ENCODE measurements at regions not wholly inside any gene's neighbourhood (a gene's known extent, or its start where the extent isn't known, plus 50 kb on each side); places are given as distances from the start of the nearest gene placed in this dataset.

DNA sequence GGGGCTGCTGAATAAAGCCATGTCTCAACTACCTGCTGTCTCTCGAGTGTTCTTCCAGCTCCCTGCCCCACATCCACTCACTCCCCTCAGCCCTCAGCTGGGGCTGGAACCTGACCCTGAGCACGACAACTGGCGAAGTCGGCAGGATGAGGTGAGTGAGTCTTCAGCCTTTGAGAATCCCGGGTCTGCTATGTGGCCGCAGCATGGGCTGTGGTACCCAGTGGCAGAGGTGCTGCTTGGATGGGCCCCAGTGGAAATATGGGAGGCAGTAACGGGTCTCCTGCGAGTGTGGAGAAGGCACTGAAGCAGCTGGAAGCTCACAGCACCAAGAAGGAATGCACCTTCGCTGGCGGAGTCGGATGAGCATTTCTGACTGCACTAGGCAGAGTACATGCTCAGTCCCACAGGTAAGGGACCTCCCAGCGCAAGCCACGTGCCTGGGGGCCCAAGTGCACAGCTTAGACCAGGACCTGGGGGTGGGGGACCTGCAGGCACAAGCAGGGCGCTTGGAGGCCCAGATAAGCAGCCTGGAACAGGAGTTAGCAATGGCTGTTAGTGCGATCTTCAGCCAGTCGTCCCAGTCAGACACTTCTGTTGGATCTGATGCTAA lies 95.5 kb upstream of the TMPO start:
- no peak overlapping the region for H2AFZ ChIP-seq (ENCODE audit: low read depth, low read length)
- H3K9me3 ChIP-seq (ENCODE audit: low read length) = no peaks in the 10 kb centered on the region
- H3K4me1 ChIP-seq (ENCODE audit: insufficient read depth, low read length) = peaks cover 2% of the 10 kb centered on the region
- H3K27me3 ChIP-seq (ENCODE audit: insufficient read depth, low read length) = no peaks in the 10 kb centered on the region
- no peaks in the 10 kb centered on the region for H3K36me3 ChIP-seq (ENCODE audit: insufficient read depth, low read length)
- no peak overlapping the region for H3K4me3 ChIP-seq (ENCODE audit: low read length)

DNA sequence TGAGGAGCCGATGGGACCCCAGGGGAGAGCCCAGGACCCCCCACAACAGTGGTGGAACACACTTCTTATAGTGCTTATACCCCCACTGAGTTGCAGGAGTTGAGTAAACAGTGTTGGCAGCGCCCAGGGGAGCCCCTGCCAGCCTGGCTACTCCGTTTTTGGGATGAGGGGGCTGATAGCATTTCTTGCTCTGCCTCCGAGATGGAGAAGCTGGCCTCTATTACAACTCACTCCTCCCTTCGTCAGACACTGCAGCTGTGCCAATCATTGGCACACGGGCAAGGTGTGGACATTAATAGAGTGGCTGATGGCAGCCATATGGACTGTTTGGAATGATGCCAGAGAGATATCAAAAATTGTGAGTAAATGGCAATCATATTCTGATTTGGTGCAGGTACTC lies 94.9 kb upstream of the TMPO start:
- Histone ChIP-seq H3K9me3 (ENCODE audit: low read length) (no peaks in the 10 kb centered on the region), H3K4me1 (ENCODE audit: insufficient read depth, low read length) (peaks cover 2% of the 10 kb centered on the region), H3K4me3 (ENCODE audit: low read length) (no peak overlapping the region), H3K36me3 (ENCODE audit: insufficient read depth, low read length) (no peaks in the 10 kb centered on the region), H2AFZ (ENCODE audit: low read depth, low read length) (no peak overlapping the region), H3K27me3 (ENCODE audit: insufficient read depth, low read length) (no peaks in the 10 kb centered on the region)

DNA sequence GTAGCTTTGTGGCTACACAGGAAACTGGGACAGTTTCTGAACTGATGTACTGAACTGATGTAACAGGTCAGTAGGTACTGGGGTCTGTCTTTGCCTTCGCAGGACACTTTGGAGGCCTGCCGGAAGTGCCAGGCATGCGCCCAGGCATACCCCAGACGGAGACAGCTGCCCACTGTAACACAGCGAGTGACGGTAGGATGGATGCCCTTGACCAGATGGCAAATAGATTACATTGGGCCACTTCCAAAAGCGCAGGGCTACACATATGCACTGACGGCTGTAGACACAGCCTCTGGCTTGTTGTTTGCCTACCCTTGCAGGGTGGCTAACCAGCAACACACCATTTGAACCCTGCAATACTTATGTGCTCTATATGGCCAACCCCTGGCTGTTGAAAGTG lies 94.1 kb upstream of the TMPO start:
- H3K27me3 ChIP-seq (ENCODE audit: insufficient read depth, low read length) = no peaks in the 10 kb centered on the region
- no peaks in the 10 kb centered on the region for H3K36me3 ChIP-seq (ENCODE audit: insufficient read depth, low read length)
- no peak overlapping the region for H2AFZ ChIP-seq (ENCODE audit: low read depth, low read length)
- no peak overlapping the region for H3K4me3 ChIP-seq (ENCODE audit: low read length)
- H3K4me1 ChIP-seq (ENCODE audit: insufficient read depth, low read length) = peaks cover 2% of the 10 kb centered on the region
- no peaks in the 10 kb centered on the region for H3K9me3 ChIP-seq (ENCODE audit: low read length)

DNA sequence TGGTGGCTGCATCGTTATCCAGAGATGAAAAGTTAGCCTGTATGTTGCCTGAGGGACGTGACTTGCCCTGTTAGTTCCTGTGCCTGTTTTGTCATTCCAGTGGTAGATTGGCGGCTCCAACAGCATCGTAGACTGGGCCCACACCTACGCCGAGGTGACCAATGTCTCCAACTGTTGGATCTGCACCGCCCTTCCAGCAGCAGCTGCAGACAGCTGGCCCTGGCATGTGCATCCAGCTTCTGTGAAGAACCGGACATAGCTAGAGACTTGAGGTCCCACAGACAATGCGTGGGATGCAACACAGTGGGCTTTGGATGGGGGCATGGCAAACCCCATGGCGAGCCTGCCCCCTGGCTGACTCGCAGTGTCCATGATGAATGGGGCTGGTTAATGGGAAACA lies 93.0 kb upstream of the TMPO start:
- Histone ChIP-seq H3K36me3 (ENCODE audit: insufficient read depth, low read length) (no peaks in the 10 kb centered on the region), H3K27me3 (ENCODE audit: insufficient read depth, low read length) (no peaks in the 10 kb centered on the region), H2AFZ (ENCODE audit: low read depth, low read length) (no peak overlapping the region), H3K9me3 (ENCODE audit: low read length) (no peaks in the 10 kb centered on the region), H3K4me1 (ENCODE audit: insufficient read depth, low read length) (peaks cover 2% of the 10 kb centered on the region), H3K4me3 (ENCODE audit: low read length) (no peak overlapping the region)

DNA sequence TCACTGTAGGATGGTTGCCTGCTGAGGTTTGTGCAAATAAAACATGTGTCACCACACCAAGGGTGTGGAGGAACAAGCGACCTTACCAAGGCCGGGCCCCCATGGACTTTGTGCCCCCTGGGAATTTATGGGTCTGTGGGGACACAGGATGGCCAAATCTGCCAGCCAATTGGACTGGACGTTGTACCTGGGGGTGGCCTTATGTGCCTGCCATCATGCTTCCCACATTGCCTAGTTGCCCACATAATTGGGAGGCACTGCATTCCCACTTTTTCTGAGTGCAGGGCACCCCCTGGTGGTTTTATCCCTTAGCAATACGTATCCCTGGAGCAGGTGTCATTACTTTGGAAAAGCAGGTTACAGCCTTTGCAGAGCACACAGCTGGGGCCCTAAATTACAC lies 92.6 kb upstream of the TMPO start:
- Histone ChIP-seq H3K9me3 (ENCODE audit: low read length) (no peaks in the 10 kb centered on the region), H3K36me3 (ENCODE audit: insufficient read depth, low read length) (no peaks in the 10 kb centered on the region), H2AFZ (ENCODE audit: low read depth, low read length) (no peak overlapping the region), H3K27me3 (ENCODE audit: insufficient read depth, low read length) (no peaks in the 10 kb centered on the region), H3K4me1 (ENCODE audit: insufficient read depth, low read length) (peaks cover 2% of the 10 kb centered on the region), H3K4me3 (ENCODE audit: low read length) (no peak overlapping the region)

DNA sequence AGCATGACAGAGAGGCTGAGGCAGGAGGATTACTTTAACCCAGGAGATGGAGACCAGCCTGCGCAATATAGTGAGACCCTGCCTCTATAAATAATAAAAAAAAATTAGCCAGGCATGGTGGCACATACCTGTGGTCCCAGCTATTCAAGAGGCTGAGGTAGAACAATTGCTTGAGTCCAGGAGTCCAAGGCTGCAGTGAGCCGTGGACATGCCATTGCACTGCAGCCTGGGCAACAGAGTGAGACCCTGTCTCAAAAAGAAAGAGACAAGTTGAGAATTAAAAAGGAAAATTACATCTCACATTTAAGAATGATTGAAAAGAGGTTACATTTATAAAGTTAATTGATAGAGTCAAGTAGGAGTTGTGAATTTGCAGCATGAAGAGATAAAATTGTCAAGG lies 91.4 kb upstream of the TMPO start:
- no peaks in the 10 kb centered on the region for H3K9me3 ChIP-seq (ENCODE audit: low read length)
- H3K4me3 ChIP-seq (ENCODE audit: low read length) = no peak overlapping the region
- no peak overlapping the region for H2AFZ ChIP-seq (ENCODE audit: low read depth, low read length)
- peaks cover 2% of the 10 kb centered on the region for H3K4me1 ChIP-seq (ENCODE audit: insufficient read depth, low read length)
- H3K36me3 ChIP-seq (ENCODE audit: insufficient read depth, low read length) = no peaks in the 10 kb centered on the region
- H3K27me3 ChIP-seq (ENCODE audit: insufficient read depth, low read length) = no peaks in the 10 kb centered on the region

DNA sequence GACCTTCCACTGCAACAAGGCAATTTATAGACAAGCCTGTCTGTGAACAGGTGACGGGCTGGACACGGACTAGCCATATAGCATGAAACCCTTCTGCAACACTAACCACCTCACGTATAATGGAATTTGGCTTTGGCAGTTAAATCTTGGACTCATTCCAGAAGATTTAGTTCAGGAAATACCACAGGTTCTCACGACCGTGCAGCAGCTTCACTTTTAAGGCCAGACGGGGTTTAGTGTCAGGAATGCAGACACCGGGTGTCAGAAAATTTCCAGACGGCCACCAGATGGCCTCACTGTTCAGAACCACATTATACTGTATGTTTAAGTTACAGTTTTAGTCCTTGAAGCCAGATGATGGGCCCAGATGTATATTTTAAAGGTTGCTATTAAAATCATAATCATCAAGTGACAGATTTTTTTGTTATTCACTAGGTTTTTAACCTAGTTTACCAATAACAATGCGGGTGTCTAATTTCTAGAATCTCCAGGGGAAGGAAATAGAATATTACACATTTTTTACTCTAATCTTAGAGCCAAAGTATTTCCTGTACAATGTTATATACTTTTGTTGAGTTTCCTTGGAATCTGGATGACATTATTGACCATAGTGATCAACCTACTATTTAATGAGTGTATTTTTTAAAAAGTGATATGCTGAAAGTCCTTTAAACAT lies 90.5 kb upstream of the TMPO start:
- no peak overlapping the region for H3K4me3 ChIP-seq (ENCODE audit: low read length)
- H2AFZ ChIP-seq (ENCODE audit: low read depth, low read length) = peak overlapping the region; percentile 34
- no peaks in the 10 kb centered on the region for H3K27me3 ChIP-seq (ENCODE audit: insufficient read depth, low read length)
- peaks cover 2% of the 10 kb centered on the region for H3K4me1 ChIP-seq (ENCODE audit: insufficient read depth, low read length)
- no peaks in the 10 kb centered on the region for H3K9me3 ChIP-seq (ENCODE audit: low read length)
- no peaks in the 10 kb centered on the region for H3K36me3 ChIP-seq (ENCODE audit: insufficient read depth, low read length)

DNA sequence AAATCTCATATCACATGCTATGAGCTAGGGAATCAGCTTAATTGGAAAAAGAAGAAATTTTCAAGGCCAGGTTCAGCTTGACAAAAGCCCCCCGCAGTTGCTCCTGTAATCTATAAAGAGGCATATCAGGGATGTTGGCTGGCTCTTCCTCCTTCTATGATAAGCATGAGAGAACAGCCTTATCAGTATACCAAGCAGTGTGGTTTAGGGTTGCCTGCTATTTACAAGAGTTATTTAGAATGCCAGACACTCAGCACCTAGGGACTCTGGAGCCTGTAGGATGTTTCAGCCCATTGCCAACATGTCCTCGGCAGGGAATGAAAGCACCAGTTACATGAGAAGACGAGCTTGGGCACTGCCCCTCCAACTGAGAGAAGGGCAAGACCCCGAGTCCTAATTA lies 89.5 kb upstream of the TMPO start:
- Histone ChIP-seq H3K27me3 (ENCODE audit: insufficient read depth, low read length) (no peaks in the 10 kb centered on the region), H3K9me3 (ENCODE audit: low read length) (no peaks in the 10 kb centered on the region), H3K36me3 (ENCODE audit: insufficient read depth, low read length) (no peaks in the 10 kb centered on the region), H2AFZ (ENCODE audit: low read depth, low read length) (no peak overlapping the region), H3K4me3 (ENCODE audit: low read length) (no peak overlapping the region), H3K4me1 (ENCODE audit: insufficient read depth, low read length) (peaks cover 2% of the 10 kb centered on the region)

DNA sequence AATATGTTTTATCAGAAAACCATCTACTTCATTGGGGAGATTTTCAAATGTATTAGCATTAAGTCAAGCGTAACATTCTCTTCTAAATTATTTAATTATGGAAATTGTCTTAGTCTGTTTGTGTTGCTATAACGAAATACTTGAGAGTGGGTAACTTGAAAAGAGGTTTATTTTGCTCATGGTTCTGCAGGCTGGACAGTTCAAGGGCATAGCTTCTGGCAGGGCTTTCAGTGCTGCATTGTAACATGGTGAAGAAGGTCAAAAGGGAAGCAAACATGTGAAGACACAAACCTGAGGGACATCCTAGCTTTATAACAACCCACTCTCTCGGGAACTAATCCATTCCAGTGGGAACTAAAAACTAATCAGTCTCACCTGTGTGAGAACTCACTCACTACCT lies 84.3 kb upstream of the TMPO start:
- Histone ChIP-seq H3K9me3 (ENCODE audit: low read length) (no peaks in the 10 kb centered on the region), H2AFZ (ENCODE audit: low read depth, low read length) (no peak overlapping the region), H3K4me1 (ENCODE audit: insufficient read depth, low read length) (no peaks in the 10 kb centered on the region), H3K27me3 (ENCODE audit: insufficient read depth, low read length) (no peaks in the 10 kb centered on the region), H3K4me3 (ENCODE audit: low read length) (no peak overlapping the region), H3K36me3 (ENCODE audit: insufficient read depth, low read length) (no peaks in the 10 kb centered on the region)

DNA sequence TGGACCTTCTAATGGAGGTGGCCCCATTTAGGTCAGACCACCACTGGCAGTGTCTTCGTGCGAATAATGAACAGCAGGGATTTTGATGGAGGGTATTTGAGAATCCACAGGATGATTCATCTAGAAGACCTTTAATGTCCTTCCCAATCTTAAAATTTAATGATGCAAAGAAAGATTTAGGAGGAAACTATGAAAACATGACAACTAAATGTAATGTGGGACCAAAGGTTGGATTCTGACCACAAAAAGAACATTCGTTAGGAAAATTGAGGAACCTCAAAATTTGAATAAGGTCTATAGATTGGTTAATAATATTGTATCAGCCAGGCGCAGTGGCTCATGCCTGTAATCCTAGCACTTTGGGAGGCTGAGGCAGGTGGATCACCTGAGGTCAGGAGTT lies 78.2 kb upstream of the TMPO start:
- no peaks in the 10 kb centered on the region for H3K36me3 ChIP-seq (ENCODE audit: insufficient read depth, low read length)
- H3K4me1 ChIP-seq (ENCODE audit: insufficient read depth, low read length) = no peaks in the 10 kb centered on the region
- H3K9me3 ChIP-seq (ENCODE audit: low read length) = no peaks in the 10 kb centered on the region
- H2AFZ ChIP-seq (ENCODE audit: low read depth, low read length) = no peak overlapping the region
- H3K27me3 ChIP-seq (ENCODE audit: insufficient read depth, low read length) = no peaks in the 10 kb centered on the region
- no peak overlapping the region for H3K4me3 ChIP-seq (ENCODE audit: low read length)

DNA sequence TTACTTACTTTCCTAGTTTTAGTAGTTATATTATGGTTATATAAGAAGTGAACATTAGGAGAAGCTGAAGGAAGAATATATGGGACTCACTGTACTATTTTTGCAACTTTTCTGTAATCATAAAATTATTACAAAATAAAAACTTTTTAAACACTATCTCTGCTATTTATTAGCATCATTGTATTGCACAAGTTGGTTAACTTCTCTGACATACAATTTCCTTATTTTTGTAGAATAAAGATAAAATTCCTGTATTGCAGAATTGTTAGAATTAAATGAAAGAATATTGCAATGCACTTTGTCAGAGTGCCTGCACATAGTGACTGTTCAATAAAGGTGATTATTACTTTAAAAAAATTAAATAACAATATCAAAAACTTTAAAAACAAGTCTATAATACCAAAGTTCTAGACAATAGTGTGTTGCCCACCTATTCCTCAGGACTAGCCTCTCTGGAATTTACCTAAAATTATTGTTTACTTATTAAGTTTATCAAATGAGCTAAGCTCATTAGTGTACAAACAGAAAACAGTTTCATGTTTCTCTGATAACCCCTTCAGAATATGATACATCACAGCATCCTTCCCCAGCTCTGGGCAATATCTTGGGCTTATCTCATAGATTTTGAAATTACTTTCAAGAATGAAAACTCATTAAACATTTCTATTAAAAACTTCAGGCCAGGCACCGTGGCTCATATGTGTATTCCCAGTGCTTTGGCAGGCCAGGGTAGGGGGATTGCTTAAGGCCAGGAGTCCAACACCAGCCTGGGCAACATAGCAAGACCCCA lies 77.4 kb upstream of the TMPO start:
- no peaks in the 10 kb centered on the region for H3K4me1 ChIP-seq (ENCODE audit: insufficient read depth, low read length)
- H3K27me3 ChIP-seq (ENCODE audit: insufficient read depth, low read length) = no peaks in the 10 kb centered on the region
- H2AFZ ChIP-seq (ENCODE audit: low read depth, low read length) = no peak overlapping the region
- H3K4me3 ChIP-seq (ENCODE audit: low read length) = no peak overlapping the region
- H3K9me3 ChIP-seq (ENCODE audit: low read length) = no peaks in the 10 kb centered on the region
- no peaks in the 10 kb centered on the region for H3K36me3 ChIP-seq (ENCODE audit: insufficient read depth, low read length)

DNA sequence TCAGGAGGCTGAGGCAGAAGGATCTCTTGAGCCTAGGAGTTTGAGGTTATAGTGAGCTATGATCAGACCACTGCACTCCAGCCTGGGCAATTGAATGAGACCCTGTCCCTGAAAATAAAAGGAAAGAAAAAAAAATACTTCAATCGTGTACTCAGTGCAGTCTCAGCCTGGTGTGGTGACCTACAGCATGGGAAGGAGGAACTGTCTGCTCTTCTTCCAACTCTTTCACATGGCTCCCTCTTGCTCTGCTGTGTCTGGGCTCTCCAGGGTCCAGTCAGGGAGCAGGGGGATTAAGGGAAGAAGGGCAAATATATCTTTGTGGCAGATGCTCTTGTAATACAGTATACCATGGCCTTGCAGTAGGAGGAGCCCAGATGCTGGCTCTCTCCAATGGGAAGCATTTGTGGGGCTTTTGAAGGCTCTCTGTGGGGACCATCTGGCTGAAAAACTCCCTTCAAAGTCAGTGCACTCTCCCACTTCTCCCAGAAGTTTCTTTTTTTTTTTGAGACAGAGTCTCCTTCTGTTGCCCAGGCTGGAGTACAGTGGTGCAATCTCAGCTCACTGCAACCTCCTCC lies 76.6 kb upstream of the TMPO start:
- H3K36me3 ChIP-seq (ENCODE audit: insufficient read depth, low read length) = no peaks in the 10 kb centered on the region
- H2AFZ ChIP-seq (ENCODE audit: low read depth, low read length) = no peak overlapping the region
- no peaks in the 10 kb centered on the region for H3K9me3 ChIP-seq (ENCODE audit: low read length)
- no peaks in the 10 kb centered on the region for H3K4me1 ChIP-seq (ENCODE audit: insufficient read depth, low read length)
- H3K4me3 ChIP-seq (ENCODE audit: low read length) = no peak overlapping the region
- H3K27me3 ChIP-seq (ENCODE audit: insufficient read depth, low read length) = no peaks in the 10 kb centered on the region

DNA sequence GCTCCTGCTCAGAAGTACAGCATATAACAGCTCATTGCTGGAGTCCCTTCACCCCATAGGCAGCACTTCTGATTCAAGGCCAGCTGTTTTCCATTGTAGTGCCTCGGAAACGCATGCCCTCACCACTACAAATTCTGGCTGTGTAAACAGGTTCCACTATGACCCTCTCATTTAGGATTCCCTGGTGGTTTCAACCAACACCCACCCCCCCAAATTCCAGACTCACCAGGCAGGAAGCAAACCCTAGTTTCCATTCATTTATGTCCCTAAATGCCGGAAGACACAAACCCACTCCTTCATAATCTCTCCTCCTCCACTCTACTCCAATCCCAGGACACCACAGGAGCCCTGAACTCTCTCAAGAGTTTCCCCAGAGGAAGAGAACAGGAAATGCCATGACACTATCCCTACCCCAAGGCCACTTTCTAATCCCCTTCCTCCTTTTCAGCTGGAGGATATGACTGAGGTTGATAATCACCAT lies 75.9 kb upstream of the TMPO start:
- no peak overlapping the region for H2AFZ ChIP-seq (ENCODE audit: low read depth, low read length)
- H3K9me3 ChIP-seq (ENCODE audit: low read length) = no peaks in the 10 kb centered on the region
- H3K4me1 ChIP-seq (ENCODE audit: insufficient read depth, low read length) = no peaks in the 10 kb centered on the region
- H3K4me3 ChIP-seq (ENCODE audit: low read length) = no peak overlapping the region
- no peaks in the 10 kb centered on the region for H3K27me3 ChIP-seq (ENCODE audit: insufficient read depth, low read length)
- H3K36me3 ChIP-seq (ENCODE audit: insufficient read depth, low read length) = no peaks in the 10 kb centered on the region
